ENCODE measurements at regions not wholly inside any gene's neighbourhood (a gene's known extent, or its start where the extent isn't known, plus 50 kb on each side); places are given as distances from the start of the nearest gene placed in this dataset.

DNA sequence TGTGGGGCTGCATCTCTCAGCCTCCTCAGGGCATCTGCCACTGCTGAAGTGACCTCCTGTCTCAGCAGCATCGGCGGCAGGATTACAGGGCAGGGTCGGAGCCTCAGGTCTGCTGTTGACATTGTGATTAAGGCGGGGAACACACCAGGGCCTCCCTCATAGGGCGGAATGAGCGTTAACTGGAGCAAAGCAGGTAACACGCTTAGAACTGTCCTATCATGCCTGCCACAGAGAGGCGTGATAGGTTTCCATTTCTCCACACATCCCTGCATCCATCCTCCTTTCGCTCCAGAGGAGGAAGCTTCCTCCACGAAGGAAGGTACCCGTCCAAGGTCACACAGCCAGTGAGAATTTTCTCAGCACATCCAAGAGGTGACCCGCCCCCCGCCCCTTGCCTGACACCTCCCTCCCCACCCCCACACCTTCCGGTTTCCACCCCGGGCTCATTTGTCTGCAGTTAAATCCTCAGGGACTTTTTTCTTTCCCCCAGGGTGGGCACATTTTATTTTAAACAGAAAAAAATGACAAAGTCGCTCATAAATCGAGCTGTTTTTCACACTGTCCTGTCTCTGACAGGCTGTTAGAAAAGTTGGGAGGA is 200.8 kb downstream of the TFAP2C start:
- TF ChIP-seq POLR2A (IDR thresholded peaks at IDR 0.05) (no peak), POLR2AphosphoS5 (IDR thresholded peaks at IDR 0.05; ENCODE audit: insufficient read depth in 1 of 2, low read depth in 1 of 2) (no peak)
- TF ChIP-seq, protein P1, sequence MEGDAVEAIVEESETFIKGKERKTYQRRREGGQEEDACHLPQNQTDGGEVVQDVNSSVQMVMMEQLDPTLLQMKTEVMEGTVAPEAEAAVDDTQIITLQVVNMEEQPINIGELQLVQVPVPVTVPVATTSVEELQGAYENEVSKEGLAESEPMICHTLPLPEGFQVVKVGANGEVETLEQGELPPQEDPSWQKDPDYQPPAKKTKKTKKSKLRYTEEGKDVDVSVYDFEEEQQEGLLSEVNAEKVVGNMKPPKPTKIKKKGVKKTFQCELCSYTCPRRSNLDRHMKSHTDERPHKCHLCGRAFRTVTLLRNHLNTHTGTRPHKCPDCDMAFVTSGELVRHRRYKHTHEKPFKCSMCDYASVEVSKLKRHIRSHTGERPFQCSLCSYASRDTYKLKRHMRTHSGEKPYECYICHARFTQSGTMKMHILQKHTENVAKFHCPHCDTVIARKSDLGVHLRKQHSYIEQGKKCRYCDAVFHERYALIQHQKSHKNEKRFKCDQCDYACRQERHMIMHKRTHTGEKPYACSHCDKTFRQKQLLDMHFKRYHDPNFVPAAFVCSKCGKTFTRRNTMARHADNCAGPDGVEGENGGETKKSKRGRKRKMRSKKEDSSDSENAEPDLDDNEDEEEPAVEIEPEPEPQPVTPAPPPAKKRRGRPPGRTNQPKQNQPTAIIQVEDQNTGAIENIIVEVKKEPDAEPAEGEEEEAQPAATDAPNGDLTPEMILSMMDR (IDR thresholded peaks at IDR 0.05): no peak

Data from vagina (tissue), 2 donors.